T follicular helper cell (primary cell): ENCODE measurements at regions not wholly inside any gene's neighbourhood (a gene's known extent, or its start where the extent isn't known, plus 50 kb on each side); places are given as distances from the start of the nearest gene placed in this dataset.

Source experiments
- DNase-seq: peaks from one replicate; pipeline ENCODE4 v3.0.0-alpha.2; 2020; ENCODE audit warnings: low read depth

DNA sequence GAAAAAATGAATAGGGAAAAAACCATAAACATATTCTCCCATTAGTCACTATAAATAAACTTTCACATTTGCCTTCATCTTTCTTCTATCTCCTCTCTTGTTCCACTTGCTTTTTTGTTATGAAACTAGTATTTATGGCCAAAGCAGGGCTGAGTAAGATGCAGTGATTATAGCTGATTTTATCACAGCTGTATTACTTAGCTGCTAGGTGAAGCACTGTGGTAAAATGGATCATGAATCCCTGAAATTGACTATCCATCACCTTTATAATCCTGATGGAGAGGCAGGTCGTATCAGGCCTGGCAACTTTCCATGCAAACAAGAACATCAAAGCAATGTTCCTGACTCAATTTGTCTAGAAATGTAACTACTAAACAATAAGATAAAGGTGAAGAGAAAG is 471.6 kb downstream of the TUSC7 start:
- DNase-seq, result no peak

DNA sequence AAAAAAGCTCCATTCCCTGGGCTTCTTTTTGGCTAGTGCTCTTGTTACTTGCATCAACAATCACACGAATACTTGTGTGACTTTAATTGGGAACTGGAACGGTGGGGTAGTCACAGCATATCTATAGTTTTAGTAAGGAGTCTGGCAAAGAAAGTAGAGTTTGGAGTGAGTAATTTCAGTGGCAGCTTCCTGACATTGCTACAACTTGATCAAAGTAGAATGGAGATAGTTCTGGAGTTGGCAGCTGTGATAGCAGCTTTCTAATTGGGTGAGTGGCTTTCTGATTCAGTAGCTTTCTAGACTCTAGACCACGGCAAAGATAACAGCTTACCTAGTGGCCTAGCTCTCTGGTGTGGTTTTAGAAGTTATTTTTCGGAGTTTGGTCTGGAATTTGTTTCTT is 475.0 kb downstream of the TUSC7 start:
- no peak for DNase-seq

DNA sequence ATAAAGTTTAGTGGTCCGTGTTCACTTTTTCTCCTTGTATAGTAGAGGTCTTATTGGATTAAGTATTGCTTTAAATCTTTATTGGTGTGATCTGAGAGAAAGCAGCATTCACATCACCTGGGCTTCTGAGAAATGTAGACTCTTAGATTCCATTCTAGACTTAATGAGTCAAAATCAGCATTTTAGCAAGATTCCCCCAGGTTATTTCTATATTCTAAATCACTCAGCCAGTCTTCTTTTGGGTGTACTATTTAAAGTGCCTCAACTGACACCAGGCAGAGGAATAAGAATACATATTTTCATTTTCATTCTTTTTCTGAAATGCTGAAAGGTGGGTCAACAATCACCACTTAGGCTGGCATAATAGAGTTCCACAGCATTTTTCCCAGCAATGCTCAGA is 481.7 kb downstream of the TUSC7 start:
- DNase-seq, result no peak

DNA sequence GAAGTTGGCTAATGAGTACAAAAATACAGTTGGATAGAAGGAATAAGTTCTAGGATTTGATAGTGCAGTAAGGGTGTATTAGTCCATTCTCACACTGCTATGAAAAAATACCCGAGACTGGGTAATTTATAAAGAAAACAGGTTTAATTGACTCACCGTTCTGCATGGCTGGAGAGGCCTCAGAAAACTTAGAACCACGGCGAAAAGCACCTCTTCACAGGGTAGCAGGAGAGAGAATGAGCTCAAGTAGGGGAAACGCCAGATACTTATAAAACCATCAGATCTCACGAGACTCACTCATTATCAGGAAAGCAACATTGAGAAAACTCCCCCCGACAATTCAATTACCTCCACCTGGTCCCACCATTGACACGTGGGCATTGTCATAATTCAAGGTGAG is 483.3 kb downstream of the TUSC7 start:
- no peak for DNase-seq

DNA sequence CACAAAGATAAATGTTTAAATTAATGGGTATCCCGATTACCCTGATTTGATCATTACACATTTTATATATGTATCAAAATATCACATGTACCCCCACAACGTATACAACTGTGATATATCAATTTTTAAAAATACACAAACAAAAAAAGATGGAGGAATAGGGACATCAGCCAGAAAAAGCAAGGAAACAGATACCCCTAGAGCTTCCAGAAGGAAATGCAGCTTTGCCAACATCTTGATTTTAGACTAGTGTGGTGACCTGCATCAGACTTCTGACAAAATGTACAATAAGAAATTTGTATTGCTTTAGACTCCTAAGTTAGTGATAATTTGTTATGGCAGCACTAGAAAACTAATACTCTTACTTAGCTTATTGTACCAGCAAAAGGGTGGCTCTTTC is 483.8 kb downstream of the TUSC7 start:
- DNase-seq, result no peak

DNA sequence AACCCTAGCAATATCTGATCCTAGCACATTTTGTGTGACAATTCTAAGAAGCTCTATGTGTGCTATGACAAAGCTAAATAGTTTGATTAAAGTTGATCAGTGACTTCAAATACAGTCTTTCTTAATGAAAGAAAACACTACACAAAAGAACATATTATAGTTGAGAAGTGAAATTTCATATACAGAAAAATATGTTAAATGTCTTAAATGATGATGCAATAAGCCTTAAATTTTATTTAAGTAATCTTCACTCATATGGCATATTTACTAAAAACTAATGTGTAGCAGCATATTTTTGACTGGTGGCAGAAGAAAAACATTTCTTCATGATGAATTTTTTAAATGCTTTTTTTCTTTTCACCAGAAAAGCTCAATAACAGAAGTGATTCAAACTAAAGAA is 485.5 kb downstream of the TUSC7 start:
- no peak for DNase-seq

DNA sequence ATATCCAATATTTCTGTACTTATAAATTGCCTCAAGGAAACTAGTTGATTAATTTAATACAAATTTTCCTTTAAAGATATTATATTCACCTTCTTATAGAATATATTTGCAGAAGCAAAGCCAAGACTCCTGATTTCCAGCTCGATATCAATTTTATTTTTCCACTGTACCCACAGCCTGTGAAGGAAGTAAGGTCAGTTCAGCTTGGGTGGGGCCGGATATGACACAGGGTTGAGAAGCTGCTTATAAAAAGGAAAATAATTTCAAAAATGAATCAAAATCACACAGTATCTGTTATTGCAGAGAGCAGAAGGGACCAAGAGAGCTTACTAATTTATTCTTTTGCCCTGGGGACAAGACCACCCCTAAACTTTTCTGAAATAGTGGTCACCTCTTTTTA is 491.4 kb downstream of the TUSC7 start:
- DNase-seq, result no peak

DNA sequence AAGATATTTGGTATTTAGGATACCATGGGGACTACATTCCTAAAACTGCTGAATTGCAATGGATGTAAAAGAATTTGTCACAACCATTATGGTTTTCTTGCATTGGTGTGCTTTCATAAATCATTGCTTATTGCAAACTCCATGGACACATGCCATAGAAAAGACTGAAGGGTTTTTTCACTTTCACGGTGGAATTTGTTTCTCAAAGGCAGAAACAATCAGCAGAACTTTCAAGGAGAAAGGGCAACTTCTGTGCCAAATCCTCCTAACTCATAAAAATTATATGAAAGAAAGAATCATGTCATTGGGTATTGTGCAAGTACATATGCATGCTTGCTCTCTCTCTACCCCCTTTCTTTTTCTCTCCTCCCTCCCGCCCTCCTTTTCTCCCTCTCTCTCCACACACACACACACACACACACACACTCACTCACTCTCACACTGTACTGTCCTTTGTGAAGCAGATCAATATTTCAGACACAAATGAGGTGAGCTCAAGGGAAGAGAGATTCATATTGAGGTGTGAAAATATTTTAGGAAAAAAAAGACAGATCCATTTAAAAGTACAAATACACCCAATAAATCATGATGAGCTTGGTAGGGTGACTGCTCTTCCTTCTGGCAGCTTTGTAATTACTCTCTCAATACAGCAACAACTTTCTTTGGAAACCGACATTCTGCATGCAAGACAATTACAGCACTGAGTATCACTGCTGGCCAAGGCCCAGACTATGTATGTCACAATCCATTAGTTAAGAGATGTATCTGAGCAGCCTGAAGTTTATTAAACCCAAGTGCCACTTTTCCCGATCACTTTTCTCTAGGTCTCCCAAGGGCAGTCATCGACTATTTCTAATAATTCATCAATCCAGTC is 492.6 kb downstream of the TUSC7 start:
- no peak for DNase-seq

DNA sequence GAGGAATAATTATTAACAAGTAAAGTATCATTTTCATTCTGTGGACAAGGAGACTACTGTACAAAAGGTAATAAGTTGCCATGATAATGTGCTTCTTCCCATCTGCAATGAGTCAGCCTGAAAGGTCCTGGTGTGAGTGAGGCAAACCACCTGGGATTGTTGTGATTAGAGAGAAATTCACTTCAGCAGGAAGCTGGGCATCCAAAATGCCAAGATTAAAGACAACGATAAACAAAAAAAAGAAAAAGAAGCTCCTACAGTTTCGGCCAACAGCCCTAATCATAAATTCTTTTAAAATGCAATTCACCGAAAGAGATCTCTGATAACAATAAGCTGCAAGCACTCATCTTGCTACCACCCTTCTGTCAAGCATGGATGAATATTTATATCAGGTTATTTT is 507.8 kb downstream of the TUSC7 start:
- DNase-seq, result no peak

DNA sequence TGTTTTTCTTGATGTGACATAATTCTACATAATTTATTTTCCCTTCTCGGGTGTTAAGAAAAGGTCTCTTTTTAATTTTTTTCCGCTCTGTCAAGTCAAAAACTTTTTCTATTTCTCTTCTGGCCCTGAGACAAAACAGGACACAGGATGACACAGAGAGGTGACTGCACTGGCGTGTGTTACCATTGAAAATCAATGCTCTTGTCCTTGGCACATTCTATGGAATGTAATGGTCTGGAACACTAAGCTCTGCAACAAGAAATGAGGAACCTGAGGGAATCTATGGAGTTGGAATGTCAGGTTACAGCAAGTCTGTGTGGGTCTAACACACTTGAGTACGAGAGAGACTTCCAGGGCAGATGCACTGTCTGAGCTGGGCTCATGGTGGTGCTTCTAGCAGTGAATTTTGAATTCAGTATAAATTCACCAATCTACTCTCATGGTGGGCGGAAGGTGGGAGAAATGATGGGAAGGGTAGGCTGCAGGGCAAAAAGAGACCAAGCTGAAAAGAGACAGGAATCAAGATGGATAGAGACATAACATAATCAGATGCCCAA is 508.3 kb downstream of the TUSC7 start:
- no peak for DNase-seq

DNA sequence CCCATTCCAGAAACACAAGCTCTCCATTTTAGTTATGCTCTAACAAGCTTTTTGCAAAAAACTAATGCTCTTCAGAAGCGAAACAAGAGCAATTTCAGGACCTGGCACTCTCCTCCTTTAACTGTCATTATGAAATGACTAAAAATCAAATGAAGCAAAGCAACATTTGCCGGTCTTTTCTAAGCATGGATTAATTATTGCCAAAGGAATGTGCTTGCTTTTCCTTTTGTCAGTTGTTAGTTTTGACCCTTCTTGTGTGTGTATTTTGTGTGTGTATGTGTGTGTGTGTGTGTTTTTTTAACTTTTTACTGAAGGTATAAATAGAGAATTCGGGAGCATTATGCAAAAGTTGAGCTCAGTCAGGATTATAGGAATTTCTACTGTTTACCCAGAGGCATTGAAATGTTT is 509.1 kb downstream of the TUSC7 start:
- no peak for DNase-seq

DNA sequence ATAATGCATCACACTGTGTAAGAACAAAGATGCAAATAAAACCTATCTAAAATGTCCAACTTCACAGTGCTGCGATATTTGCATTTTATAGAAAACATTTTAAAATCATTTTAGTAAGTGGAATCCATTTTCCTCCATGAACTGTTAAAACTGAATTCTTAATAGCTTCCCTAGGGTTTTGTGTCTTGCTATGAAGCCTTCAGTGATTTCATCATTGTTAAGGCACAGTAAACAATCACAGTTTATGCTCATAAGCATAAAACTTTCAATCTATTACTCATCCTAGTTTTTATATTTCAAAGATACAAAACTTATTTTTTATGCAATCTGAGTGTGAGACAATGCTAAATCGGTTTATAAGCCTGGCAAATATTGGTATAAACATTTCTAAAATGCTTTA is 509.7 kb downstream of the TUSC7 start:
- DNase-seq, result no peak

DNA sequence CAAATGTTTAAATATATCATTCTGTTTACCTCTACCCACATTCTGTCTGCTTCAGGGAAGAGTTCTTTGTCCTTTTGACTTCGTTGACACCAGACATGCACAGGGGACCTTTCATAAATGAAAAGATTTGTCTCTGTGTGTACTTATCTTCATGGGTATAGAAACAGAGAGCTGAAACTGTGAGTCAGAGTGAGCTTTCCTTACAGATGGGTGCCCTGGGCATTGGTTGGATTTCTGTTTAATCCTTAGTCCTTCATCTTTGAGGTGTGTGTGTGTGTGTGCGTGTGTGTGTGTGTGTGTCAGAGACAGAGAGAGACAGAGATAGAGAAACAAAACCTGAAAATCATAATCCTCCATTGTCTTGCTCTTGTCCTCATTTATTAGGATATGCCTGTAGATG is 517.4 kb downstream of the TUSC7 start:
- DNase-seq, result no peak

DNA sequence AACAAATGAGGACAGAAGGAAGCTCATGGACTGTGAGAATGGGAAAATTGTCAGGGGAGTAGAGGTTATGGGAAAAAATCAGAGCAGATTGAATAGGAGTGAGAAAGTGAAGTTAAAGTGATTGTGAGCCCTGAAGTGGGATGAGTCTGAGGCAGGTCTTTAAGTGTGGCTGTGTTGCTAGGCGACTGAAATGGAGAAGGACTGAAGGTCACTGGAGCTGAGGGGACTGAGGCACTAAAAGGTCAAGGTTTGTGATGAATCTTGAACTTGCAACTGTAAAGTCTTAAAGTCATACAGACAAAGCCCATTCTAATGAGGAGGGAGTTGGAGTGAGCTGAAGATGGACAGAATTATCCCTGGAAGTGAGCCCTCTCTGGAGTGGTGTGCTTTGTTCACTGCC is 518.9 kb downstream of the TUSC7 start:
- DNase-seq, result no peak

DNA sequence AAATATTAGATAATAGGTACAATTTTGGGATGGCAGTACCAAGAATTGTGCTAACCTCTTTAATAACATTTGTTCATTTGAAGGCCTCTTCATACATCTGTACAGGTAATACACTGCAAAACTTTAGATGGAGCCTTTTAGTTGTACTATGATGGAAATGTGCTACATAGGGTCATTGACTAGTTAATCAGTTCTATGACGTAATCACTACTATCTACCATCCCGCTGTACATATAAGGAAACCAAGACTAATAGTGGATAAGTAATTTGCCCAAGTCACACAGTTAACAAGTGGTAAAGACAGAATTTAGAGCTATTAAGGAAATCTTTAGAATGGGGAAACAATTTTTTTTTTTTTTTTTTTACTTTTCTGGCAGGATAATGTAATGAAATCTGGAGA is 521.3 kb downstream of the TUSC7 start:
- no peak for DNase-seq

DNA sequence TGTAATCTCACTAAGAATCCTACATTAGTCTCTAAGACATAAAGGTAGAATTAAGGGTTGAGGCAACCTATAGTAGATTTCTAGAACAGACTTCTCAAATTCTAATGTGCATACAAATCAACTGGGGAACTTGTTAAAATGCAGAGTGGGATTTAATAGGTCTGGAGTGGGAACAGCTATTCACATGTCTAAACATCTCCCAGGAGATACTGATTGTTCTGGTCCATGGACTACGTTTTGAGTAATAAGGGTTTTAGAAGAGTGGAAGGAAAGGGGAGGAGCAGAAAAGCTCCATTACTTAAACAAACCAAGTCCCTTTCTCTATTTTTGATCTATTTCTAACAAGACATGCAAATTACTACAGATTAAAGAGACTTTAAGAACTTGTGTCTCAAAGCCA is 524.8 kb downstream of the TUSC7 start:
- no peak for DNase-seq

DNA sequence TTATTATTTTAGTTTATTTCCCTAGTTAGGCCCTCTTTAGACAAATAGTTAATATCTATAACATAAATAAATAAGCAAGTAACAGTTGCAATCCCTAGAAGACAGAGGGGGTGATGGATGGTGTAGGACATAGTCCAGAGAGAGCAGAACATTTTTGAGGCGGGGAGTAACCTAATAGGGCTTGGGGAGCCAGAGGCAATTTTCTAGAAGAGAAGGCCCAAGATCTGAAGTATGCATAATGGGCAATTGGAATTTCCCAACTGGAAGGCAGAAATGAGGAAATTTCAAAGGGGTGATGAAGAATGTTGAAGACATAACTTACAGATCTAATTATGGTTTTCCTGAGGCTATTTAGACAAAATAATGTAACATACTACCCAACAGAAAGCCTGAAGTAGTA is 525.7 kb downstream of the TUSC7 start:
- DNase-seq, result no peak

DNA sequence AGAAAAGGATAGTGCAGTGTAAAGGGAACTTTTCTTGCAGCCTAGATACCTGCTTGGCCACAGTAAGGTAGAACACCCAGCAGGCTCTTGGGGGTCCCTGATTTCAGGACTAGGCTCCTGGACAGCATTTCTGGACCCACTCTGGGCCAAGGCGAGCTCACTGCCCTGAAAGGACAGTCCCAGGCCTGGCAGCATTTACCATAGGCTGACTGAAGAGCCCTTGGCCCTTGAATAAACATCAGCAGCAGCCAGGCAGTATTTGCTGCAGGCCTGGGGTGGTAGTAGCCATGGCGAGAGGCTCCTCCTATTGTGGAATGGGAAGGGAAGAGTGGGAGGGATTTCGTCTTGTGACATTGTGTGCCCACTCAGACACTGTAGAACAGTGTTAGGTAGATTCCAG is 529.2 kb downstream of the TUSC7 start:
- no peak for DNase-seq

DNA sequence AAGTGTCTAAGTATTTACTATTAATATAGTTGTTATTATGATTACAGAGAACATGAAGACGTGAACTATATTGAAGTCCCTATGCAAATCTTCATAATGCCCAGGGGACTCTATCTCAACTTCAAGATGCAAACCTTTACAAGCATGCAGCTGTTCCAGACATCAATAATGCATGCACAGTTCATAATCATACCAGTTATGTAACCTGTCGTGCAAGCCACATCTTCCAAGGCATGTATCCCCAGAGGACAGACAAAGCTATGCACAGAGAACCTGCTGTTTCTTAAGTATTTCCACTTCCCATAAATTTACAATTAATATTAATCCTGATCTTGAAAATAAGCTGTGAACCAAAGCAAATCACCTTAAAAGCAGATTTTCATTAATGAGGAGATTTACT is 534.1 kb downstream of the TUSC7 start:
- no peak for DNase-seq

DNA sequence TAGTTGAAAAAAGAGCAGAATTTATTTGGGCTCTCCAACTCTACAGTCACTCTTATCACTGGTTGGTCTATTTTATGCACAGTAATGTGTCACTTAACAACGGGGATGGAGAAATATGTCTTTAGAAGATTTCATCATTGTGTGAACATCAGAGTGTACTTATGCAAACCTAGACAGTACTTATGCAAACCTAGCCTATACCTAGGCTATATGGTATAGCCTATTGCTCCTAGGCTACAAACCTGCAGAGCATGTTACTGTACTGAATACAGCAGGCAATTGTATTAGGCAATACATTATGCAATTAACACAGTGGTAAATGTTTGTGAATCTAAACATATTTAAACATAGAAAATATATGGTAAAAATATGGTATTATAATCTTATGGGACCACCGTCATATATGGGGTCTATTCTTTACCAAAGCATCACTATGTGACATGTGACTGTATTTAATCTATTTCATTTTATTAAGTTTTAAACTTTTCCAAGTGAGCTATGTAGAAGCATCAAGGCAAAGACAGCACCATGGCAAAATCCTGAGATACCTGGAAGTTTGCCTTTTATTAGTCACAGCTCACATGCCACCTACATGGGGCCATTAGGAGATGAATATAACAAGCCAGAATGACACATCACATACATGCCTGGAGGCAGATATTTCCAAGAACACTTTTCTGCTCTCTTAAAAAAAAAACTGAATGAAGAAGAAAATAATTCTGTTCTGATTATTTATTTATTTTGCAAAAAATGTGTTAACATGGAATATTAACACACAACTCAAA is 537.4 kb downstream of the TUSC7 start:
- no peak for DNase-seq

DNA sequence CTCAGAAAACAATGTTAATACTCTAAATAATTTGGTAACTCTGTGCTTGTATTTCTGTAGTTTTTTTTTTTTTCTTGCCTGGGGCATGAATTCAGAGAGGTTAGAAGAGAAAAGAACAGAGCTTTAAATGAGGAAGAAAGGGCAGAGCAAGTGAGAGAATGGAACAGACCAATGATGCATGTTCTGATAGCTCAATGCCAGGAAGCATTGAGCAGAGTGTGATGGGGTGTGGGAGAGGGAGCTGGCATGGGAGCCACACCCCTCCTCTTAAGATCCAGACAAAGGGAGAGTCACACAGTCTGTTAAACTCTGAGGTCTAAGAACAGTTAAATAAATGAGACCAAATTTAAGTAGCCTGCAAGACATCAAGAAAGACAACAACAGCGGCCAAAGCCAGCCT is 538.6 kb downstream of the TUSC7 start:
- DNase-seq, result no peak

DNA sequence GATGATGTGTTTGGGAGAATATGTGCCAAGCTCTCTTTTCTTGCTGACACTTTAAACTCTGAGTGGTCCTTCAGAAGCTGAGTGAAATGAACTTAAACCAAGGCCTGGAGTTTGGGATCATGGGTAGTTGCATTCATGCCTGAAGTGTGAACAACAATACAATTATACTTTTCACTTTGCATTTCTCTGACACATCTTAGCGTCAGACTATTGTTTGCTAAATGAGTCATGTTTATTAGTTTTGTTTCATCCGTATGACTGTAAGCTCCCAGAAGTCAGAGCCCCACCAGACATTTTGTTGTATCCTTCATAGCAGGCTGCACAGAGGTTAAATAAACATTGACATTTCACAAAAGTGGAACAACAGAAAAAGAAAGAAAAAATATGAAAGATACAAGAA is 542.6 kb downstream of the TUSC7 start:
- DNase-seq, result no peak

DNA sequence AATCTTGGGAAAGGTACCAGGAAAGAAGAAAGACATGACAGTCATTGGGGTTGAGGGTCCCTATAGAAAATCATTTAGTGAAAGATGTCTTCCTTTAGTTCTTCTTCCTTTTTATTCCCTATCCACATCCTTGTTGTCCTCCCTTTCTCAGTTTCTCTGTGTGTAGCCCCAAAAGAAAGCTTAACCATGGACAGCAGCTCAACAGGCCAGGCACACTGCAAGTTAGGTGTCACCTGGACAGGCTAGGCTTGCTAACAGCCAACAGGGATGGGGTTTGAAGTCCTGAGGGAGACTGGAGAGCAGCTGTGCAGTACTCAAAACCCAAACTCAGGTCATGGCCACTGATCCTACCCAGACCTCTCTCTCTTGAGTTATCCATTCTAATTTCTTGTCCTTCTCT is 543.1 kb downstream of the TUSC7 start:
- no peak for DNase-seq
